ENCODE measurements at regions not wholly inside any gene's neighbourhood (a gene's known extent, or its start where the extent isn't known, plus 50 kb on each side); places are given as distances from the start of the nearest gene placed in this dataset.

DNA sequence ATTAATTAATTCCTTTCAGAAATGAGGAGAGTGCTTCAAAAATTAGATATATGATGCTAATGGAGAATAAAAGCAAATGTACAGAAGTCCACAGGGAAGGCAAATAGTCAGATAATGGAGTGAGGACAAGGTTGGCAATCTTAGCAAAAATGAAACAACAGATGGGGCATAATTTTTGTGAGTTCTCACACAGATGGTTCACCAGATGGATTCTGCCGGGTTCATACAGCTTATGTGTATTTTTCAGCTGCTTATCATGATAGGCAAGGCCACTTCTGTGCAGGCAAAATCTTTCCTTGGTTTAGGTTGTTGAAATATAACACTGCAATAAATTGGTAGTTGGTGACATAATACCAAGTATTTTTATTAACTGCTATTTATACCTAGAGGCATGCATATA lies 1539.0 kb upstream of the IGFBP7 start:
- no peaks in the 10 kb centered on the region for H3K79me2 ChIP-seq (ENCODE audit: control insufficient read depth, insufficient read depth, low read length)
- no peak overlapping the region for H2AFZ ChIP-seq (ENCODE audit: low read depth, low read length)
- FAIRE-seq (no peak), DNase-seq (ENCODE audit: low read depth, low spot score) (no peak)
- H3K4me3 ChIP-seq (replicated peaks in 1 of 3; ENCODE audit: insufficient read depth in 1 of 3, low read depth in 1 of 3, low read length in 3 of 3): no peak overlapping the region
- POLR2A ChIA-PET: no interaction called here
- no peak overlapping the region for H3K27ac ChIP-seq (ENCODE audit: insufficient read depth, low read depth, low read length)
- H3K27me3 ChIP-seq (ENCODE audit: control insufficient read depth in 2 of 2, insufficient read depth in 2 of 2, low read length in 2 of 2): no peaks in the 10 kb centered on the region
- H3K9me1 ChIP-seq (replicated peaks; ENCODE audit: control insufficient read depth, extremely low read depth, insufficient read depth, low read length): no peaks in the 10 kb centered on the region
- no peaks in the 10 kb centered on the region for H3K9me3 ChIP-seq (replicated peaks; ENCODE audit: control insufficient read depth, insufficient read depth, low read length)
- BruUV-seq (replicated peaks): no TSS peak
- H4K20me1 ChIP-seq (replicated peaks; ENCODE audit: control insufficient read depth, extremely low read depth, insufficient read depth, low read length): no peaks in the 10 kb centered on the region
- CTCF ChIA-PET: no interaction called here
- H3K4me2 ChIP-seq (ENCODE audit: insufficient read depth, low read length): no peak overlapping the region
- intact Hi-C loops (cut with micrococcal nuclease) (no loop called here), dilution Hi-C loops (cut with MboI; ENCODE audit: extremely low pct_ligation_motif_present, low sequenced_read_pairs) (no loop called here)
- H3K9ac ChIP-seq (replicated peaks; ENCODE audit: extremely low read depth, insufficient read depth, low read length): no peak overlapping the region
- no peaks in the 10 kb centered on the region for H3K4me1 ChIP-seq (ENCODE audit: control insufficient read depth, extremely low read depth, insufficient read depth, low read length)
- H3K36me3 ChIP-seq (ENCODE audit: control insufficient read depth in 2 of 2, extremely low read depth in 1 of 2, insufficient read depth in 2 of 2, low read length in 2 of 2): no peaks in the 10 kb centered on the region
- TF ChIP-seq FOS (IDR thresholded peaks at IDR 0.05; ENCODE audit: borderline replicate concordance, insufficient read depth, low read length) (no peak), GATA2 (IDR thresholded peaks at IDR 0.05; ENCODE audit: insufficient read depth, insufficient read length, low read depth, low read length) (no peak), EZH2 (IDR thresholded peaks at IDR 0.05; ENCODE audit: borderline replicate concordance, low read depth, low read length, severe bottlenecking) (no peak), JUN (IDR thresholded peaks at IDR 0.05; ENCODE audit: borderline replicate concordance, insufficient read depth, insufficient read length, low read depth) (no peak), POLR2A (IDR thresholded peaks at IDR 0.05; ENCODE audit: low read depth, low read length) (no peak), MYC (IDR thresholded peaks at IDR 0.05; ENCODE audit: low read depth, low read length) (no peak), POLR2AphosphoS5 (IDR thresholded peaks at IDR 0.05; ENCODE audit: insufficient read depth, low read depth, low read length) (no peak), CTCF (IDR thresholded peaks at IDR 0.05; ENCODE audit: extremely low read depth in 1 of 2, insufficient read depth in 1 of 2, low read depth in 1 of 2, low read length in 2 of 2) (no peak), MAX (IDR thresholded peaks at IDR 0.05; ENCODE audit: insufficient read depth, insufficient read length) (no peak)

All from endothelial cell of umbilical vein (primary cell).